ENCODE measurements at regions not wholly inside any gene's neighbourhood (a gene's known extent, or its start where the extent isn't known, plus 50 kb on each side); places are given as distances from the start of the nearest gene placed in this dataset.

- no peak for TF ChIP-seq CTCF (IDR thresholded peaks at IDR 0.05; ENCODE audit: low read depth, low read length)
- H3K4me3 ChIP-seq (ENCODE audit: low read depth, low read length): no peak overlapping the region
Measured at GRCh38 chr4:3823496-3824341, 57.5 kb downstream of the ADRA2C start.

GRCh38 chr4:3824521-3825270 lies 58.5 kb downstream of the ADRA2C start:
- TF ChIP-seq CTCF (IDR thresholded peaks at IDR 0.05; ENCODE audit: low read depth, low read length): no peak
- no peak overlapping the region for H3K4me3 ChIP-seq (ENCODE audit: low read depth, low read length)

GRCh38 chr4:3825530-3825929 lies 59.3 kb downstream of the ADRA2C start:
- no peak overlapping the region for H3K4me3 ChIP-seq (ENCODE audit: low read depth, low read length)
- no peak for TF ChIP-seq CTCF (IDR thresholded peaks at IDR 0.05; ENCODE audit: low read depth, low read length)

- H3K4me3 ChIP-seq (ENCODE audit: low read depth, low read length): no peak overlapping the region
- TF ChIP-seq CTCF (IDR thresholded peaks at IDR 0.05; ENCODE audit: low read depth, low read length): no peak
Measured at GRCh38 chr4:3826247-3827172, 60.3 kb downstream of the ADRA2C start.

- TF ChIP-seq CTCF (IDR thresholded peaks at IDR 0.05; ENCODE audit: low read depth, low read length): no peak
- H3K4me3 ChIP-seq (ENCODE audit: low read depth, low read length): no peak overlapping the region
Measured at GRCh38 chr4:3827616-3828492, 61.7 kb downstream of the ADRA2C start.

- no peak for TF ChIP-seq CTCF (IDR thresholded peaks at IDR 0.05; ENCODE audit: low read depth, low read length)
- H3K4me3 ChIP-seq (ENCODE audit: low read depth, low read length): no peak overlapping the region
Measured at GRCh38 chr4:3828546-3828945, 62.4 kb downstream of the ADRA2C start.

All from WI38 (cell line).